PC-9 (cell line): ENCODE measurements at regions not wholly inside any gene's neighbourhood (a gene's known extent, or its start where the extent isn't known, plus 50 kb on each side); places are given as distances from the start of the nearest gene placed in this dataset.

Source experiments
- BruUV-seq: library from RNA; stranded (reverse); fragments of 400-500 nt; replicated peaks from 2 replicates; lab custom pipeline; 2021; lab: Mats Ljungman, UMichigan
- CTCF ChIA-PET: fragments of 300-600 bp; sonication (Branson Sonifier 250); formaldehyde crosslinking; loops from one replicate; lab custom pipeline; 2022; ENCODE audit warnings: antibody characterized with exemption; lab: Charles Lee
- POLR2A ChIA-PET: fragments of 300-600 bp; sonication (Branson Sonifier 250); formaldehyde crosslinking; loops from one replicate; lab custom pipeline; 2022; ENCODE audit warnings: antibody characterized with exemption; ENCODE audit not compliant: unreplicated experiment; lab: Charles Lee
- DNase-seq, 2 experiments: peaks; one replicate each; pipeline versions ENCODE4 v3.0.0 to v3.0.0-alpha.2; 2015 to 2022; ENCODE audit warnings: mixed read lengths in 1 of 2
- H2AFZ ChIP-seq: fragments of 200-600 bp; sonication (generic); 2 replicates; pipeline ENCODE4 v1.8.1; 2017; ENCODE audit warnings: antibody characterized with exemption
- H3F3A ChIP-seq: fragments of 200-600 bp; sonication (generic); 2 replicates; pipeline ENCODE4 v1.8.1; 2017; ENCODE audit warnings: antibody characterized with exemption, mild to moderate bottlenecking, low read depth; ENCODE audit not compliant: insufficient read depth
- H3K27ac ChIP-seq: fragments of 200-600 bp; sonication (generic); 2 replicates; pipeline ENCODE4 v1.6.1; 2016; ENCODE audit warnings: mixed run types
- H3K27me3 ChIP-seq: fragments of 200-600 bp; sonication (generic); 2 replicates; pipeline ENCODE4 v1.6.1; 2016; ENCODE audit warnings: low read depth, mixed run types; ENCODE audit not compliant: insufficient read depth
- H3K36me3 ChIP-seq: fragments of 200-600 bp; sonication (generic); 2 replicates; pipeline ENCODE4 v1.6.1; 2016; ENCODE audit warnings: low read depth, mixed run types
- H3K4me1 ChIP-seq: fragments of 200-600 bp; sonication (generic); replicated peaks from 2 replicates; pipeline ENCODE4 v1.6.1; 2016; ENCODE audit warnings: mixed run types; ENCODE audit not compliant: insufficient read depth
- H3K4me2 ChIP-seq: fragments of 200-600 bp; sonication (generic); 2 replicates; pipeline ENCODE4 v1.6.1; 2017; ENCODE audit warnings: mixed run types
- H3K4me3 ChIP-seq: fragments of 200-600 bp; sonication (generic); 2 replicates; pipeline ENCODE4 v1.6.1; 2016; ENCODE audit warnings: mixed run types
- H3K79me2 ChIP-seq: fragments of 200-600 bp; sonication (generic); 2 replicates; pipeline ENCODE4 v1.6.1; 2017; ENCODE audit warnings: low read depth, mixed run types
- H3K9me2 ChIP-seq: fragments of 200-600 bp; sonication (generic); 2 replicates; pipeline ENCODE4 v1.8.1; 2017; ENCODE audit warnings: mild to moderate bottlenecking; ENCODE audit not compliant: insufficient read depth
- H3K9me3 ChIP-seq: fragments of 200-600 bp; sonication (generic); 2 replicates; pipeline ENCODE4 v1.8.1; 2016; ENCODE audit warnings: low read depth; ENCODE audit not compliant: insufficient read depth
- H4K20me1 ChIP-seq: fragments of 200-600 bp; sonication (generic); 2 replicates; pipeline ENCODE4 v1.8.1; 2017; ENCODE audit not compliant: insufficient read depth
- EZH2 ChIP-seq: fragments of 200-600 bp; sonication (generic); IDR thresholded peaks from 2 replicates; pipeline ENCODE4 v1.8.0; 2017; ENCODE audit warnings: antibody characterized with exemption, low read depth
- intact Hi-C: fragments of 100-400 bp; cut with micrococcal nuclease; formaldehyde crosslinking; loops from one replicate; pipeline ENCODE4 v1.10.0; 2022; ENCODE audit not compliant: unreplicated experiment
- TF ChIP-seq, protein P1 (sequence below): fragments of 200-600 bp; sonication (generic); conservative IDR thresholded peaks from 2 replicates; pipeline ENCODE4 v1.6.1; 2017; ENCODE audit warnings: mixed run types, antibody characterized with exemption, mild to moderate bottlenecking, moderate library complexity

DNA sequence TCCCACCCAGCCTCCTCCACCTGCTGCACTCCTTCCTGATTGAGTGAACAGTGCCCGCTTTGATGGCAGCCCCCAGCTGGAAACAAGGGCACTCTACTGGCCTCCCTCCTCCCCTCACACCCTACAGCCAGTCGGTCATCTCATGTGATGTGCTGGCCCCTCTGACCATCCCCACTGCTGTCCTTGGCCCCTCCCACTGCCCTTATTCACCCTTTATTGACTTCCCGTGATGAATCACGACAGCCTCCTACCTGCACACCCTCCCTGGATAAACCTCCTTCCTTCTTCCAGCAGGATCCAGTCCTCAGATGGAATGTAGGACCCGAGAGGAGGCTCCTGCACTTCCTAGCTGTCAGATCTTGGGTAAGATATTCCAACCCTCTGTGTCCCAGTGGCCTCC is 186.5 kb upstream of the SH3BP4 start:
- no peaks in the 10 kb centered on the region for H3K36me3 ChIP-seq
- ChIA-PET POLR2A (no interaction called here), CTCF (no interaction called here)
- H3K79me2 ChIP-seq = no peaks in the 10 kb centered on the region
- H3K9me3 ChIP-seq = no peaks in the 10 kb centered on the region
- H3K27me3 ChIP-seq = no peaks in the 10 kb centered on the region
- H2AFZ ChIP-seq = no peak overlapping the region
- H3K27ac ChIP-seq = no peak overlapping the region
- TF ChIP-seq, protein P1, sequence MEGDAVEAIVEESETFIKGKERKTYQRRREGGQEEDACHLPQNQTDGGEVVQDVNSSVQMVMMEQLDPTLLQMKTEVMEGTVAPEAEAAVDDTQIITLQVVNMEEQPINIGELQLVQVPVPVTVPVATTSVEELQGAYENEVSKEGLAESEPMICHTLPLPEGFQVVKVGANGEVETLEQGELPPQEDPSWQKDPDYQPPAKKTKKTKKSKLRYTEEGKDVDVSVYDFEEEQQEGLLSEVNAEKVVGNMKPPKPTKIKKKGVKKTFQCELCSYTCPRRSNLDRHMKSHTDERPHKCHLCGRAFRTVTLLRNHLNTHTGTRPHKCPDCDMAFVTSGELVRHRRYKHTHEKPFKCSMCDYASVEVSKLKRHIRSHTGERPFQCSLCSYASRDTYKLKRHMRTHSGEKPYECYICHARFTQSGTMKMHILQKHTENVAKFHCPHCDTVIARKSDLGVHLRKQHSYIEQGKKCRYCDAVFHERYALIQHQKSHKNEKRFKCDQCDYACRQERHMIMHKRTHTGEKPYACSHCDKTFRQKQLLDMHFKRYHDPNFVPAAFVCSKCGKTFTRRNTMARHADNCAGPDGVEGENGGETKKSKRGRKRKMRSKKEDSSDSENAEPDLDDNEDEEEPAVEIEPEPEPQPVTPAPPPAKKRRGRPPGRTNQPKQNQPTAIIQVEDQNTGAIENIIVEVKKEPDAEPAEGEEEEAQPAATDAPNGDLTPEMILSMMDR = no peak
- no peak for TF ChIP-seq EZH2
- peaks cover 8% of the 10 kb centered on the region; the same call in 1 of the 2 replicates for H3K4me1 ChIP-seq
- H3F3A ChIP-seq = no peaks in the 10 kb centered on the region
- DNase-seq = no peak
- H4K20me1 ChIP-seq = no peaks in the 10 kb centered on the region
- no peaks in the 10 kb centered on the region for H3K9me2 ChIP-seq
- no TSS peak for BruUV-seq
- intact Hi-C loops = no loop called here
- H3K4me2 ChIP-seq = no peak overlapping the region
- H3K4me3 ChIP-seq = no peak overlapping the region

DNA sequence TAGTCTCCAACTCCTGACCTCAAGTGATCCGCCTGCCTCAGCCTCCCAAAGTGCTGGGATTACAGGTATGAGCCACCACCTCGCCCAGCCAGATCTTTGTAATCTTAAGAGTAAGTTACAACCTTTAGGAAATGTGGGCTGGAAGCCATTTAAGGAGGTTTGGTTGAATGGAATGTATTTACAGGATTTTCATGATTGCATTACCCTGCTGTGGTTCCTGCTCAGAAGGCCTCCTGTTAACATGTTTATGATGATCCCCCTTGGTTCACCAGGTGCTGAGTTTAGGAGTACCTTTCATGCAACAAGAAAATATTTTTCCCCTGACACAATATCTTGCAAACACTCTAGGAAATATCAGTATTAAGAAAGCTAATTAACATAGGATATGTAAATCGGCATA is 187.4 kb upstream of the SH3BP4 start:
- H3K79me2 ChIP-seq = no peaks in the 10 kb centered on the region
- H4K20me1 ChIP-seq = no peaks in the 10 kb centered on the region
- H3K9me3 ChIP-seq = no peaks in the 10 kb centered on the region
- H3F3A ChIP-seq = no peaks in the 10 kb centered on the region
- TF ChIP-seq, protein P1 = no peak
- TF ChIP-seq EZH2 = no peak
- ChIA-PET CTCF (interaction anchor here (0.7 kb wide), 1 partner anchor 188 kb away, joined by 3 read pairs; no protein-coding TSS in a partner anchor), POLR2A (no interaction called here)
- DNase-seq = no peak
- H3K27ac ChIP-seq = no peak overlapping the region
- no TSS peak for BruUV-seq
- no peak overlapping the region for H3K4me3 ChIP-seq
- intact Hi-C loops = no loop called here
- H3K9me2 ChIP-seq = no peaks in the 10 kb centered on the region
- H3K4me1 ChIP-seq = 0 out of 2 replicates have a peak, but pooled peaks cover 8% of the 10 kb centered on the region
- no peak overlapping the region for H3K4me2 ChIP-seq
- no peak overlapping the region for H2AFZ ChIP-seq
- no peaks in the 10 kb centered on the region for H3K36me3 ChIP-seq
- H3K27me3 ChIP-seq = no peaks in the 10 kb centered on the region

DNA sequence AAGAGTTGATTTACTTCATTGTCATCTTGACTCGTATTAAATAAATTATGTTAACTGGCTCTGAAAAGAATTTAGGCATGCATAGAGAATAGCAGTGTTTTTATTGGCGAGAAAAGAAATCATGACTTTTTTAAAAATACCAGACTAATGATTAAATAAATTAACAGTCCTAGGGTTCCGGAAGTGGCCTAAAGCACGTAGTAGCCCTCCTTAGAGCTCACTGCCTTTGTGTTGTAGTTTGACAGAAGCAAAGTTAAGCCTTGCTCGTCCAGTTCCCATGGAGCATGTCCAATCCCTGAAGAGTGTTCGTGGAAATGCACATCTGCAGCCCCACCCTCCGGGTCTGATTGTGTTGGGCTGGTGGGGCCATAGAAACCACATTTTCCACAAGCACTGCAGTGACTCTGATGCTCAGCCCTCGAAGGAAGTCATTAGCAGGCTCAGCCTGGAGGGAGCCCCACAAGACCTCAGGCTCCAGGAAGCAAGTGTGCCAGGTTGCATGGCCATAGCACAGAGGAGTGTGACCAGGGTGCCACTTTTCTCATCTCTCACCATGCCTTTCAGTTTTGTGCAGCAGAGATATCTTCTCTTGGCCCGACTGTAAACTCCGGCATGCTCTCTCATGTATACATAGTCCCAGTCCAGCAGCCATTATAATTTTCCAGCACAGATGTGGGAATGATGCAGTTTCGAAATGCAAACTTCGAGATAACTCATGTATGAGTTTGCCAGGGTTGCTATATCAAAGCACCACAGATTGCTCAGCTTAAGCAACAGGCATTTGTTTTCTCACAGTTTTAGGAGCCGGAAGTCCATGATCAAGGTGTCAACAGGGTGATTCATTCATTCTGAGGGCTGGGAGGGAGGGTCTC is 188.6 kb upstream of the SH3BP4 start:
- ChIA-PET CTCF (no interaction called here), POLR2A (no interaction called here)
- BruUV-seq = no TSS peak
- intact Hi-C loops = no loop called here
- Histone ChIP-seq H3K27me3 (no peaks in the 10 kb centered on the region), H3K9me2 (no peaks in the 10 kb centered on the region), H3K9me3 (no peaks in the 10 kb centered on the region), H2AFZ (no peak overlapping the region), H4K20me1 (no peaks in the 10 kb centered on the region), H3K79me2 (no peaks in the 10 kb centered on the region), H3K4me2 (no peak overlapping the region), H3F3A (no peaks in the 10 kb centered on the region), H3K36me3 (no peaks in the 10 kb centered on the region), H3K4me3 (no peak overlapping the region), H3K27ac (no peak overlapping the region), H3K4me1 (0 out of 2 replicates have a peak, but pooled peaks cover 8% of the 10 kb centered on the region)
- no peak for DNase-seq
- TF ChIP-seq, protein P1 = no peak
- no peak for TF ChIP-seq EZH2
